Ovary (tissue), 7 donors: ENCODE measurements at regions not wholly inside any gene's neighbourhood (a gene's known extent, or its start where the extent isn't known, plus 50 kb on each side); places are given as distances from the start of the nearest gene placed in this dataset.

Experiments
- DNase-seq, 5 donors: peaks; one replicate each; pipeline ENCODE4 v3.0.0-alpha.2; 2019 to 2020
- H3K27ac ChIP-seq, 2 donors: fragments of 200-600 bp; one replicate each; pipeline versions ENCODE4 v1.5.1 to v1.8.0; 2019 to 2022
- H3K27me3 ChIP-seq: fragments of 200-600 bp; one replicate; pipeline ENCODE4 v1.8.0; 2022
- H3K36me3 ChIP-seq: fragments of 200-600 bp; sonication (generic); one replicate; pipeline ENCODE4 v1.5.1; 2019
- H3K4me1 ChIP-seq: one replicate; pipeline ENCODE4 v1.8.1; 2013; ENCODE audit warnings: mild to moderate bottlenecking, moderate library complexity; ENCODE audit not compliant: insufficient read depth
- H3K4me3 ChIP-seq: fragments of 200-600 bp; sonication (generic); one replicate; pipeline ENCODE4 v1.5.1; 2017
- H3K9me3 ChIP-seq, 2 donors: fragments of 200-600 bp in 1 of 2; sonication (generic) in 1 of 2; one replicate each; pipeline versions ENCODE4 v1.5.1 to v1.8.1; 2013 to 2019; ENCODE audit warnings: mild to moderate bottlenecking in 1 of 2, moderate library complexity in 1 of 2
- EP300 ChIP-seq: sonication (generic); formaldehyde crosslinking; IDR thresholded peaks from one replicate; pipeline ENCODE4 v1.6.1; 2017; ENCODE audit warnings: antibody characterized with exemption
- POLR2A ChIP-seq: fragments of 450-650 bp; IDR thresholded peaks from one replicate; pipeline ENCODE4 v1.6.1; 2017; ENCODE audit warnings: antibody characterized with exemption, mild to moderate bottlenecking, moderate library complexity
- WGBS, 3 donors: extraction: QIAGEN DNeasy Blood & Tissue Kit in 1 of 3; methylation state at CpG; one replicate each; pipeline versions ENCODE4 v1.1.5 to v1.1.7; 2013 to 2017; 5-methylcytosine and 5-hydroxymethylcytosine counted together
- intact Hi-C, 4 donors: fragments of 100-400 bp; cut with DNase I; formaldehyde crosslinking; loops; one replicate each; pipeline versions ENCODE4 v1.11.0 to v1.15.1; 2022 to 2023
- TF ChIP-seq, protein P1 (sequence below), 3 donors: fragments of 450-650 bp in 2 of 3; fragments of 200-600 bp in 1 of 3; IDR thresholded peaks; one replicate each; pipeline versions ENCODE4 v1.5.1 to v1.8.0; 2016 to 2022; ENCODE audit warnings: antibody characterized with exemption in 3 of 3, mild to moderate bottlenecking in 1 of 3
- donor health status: DM: no; HTN: no; CAD: no; lungs with moderate emphysema.
- donor health status: DM: no; HTN: no; CAD: no.
- donor health status: Bipolar disorder and iron deficiency.
- donor health status: DM: no; HTN: no; CAD: no.
- donor health status: DM: yes; HTN: yes; CAD: no.

DNA sequence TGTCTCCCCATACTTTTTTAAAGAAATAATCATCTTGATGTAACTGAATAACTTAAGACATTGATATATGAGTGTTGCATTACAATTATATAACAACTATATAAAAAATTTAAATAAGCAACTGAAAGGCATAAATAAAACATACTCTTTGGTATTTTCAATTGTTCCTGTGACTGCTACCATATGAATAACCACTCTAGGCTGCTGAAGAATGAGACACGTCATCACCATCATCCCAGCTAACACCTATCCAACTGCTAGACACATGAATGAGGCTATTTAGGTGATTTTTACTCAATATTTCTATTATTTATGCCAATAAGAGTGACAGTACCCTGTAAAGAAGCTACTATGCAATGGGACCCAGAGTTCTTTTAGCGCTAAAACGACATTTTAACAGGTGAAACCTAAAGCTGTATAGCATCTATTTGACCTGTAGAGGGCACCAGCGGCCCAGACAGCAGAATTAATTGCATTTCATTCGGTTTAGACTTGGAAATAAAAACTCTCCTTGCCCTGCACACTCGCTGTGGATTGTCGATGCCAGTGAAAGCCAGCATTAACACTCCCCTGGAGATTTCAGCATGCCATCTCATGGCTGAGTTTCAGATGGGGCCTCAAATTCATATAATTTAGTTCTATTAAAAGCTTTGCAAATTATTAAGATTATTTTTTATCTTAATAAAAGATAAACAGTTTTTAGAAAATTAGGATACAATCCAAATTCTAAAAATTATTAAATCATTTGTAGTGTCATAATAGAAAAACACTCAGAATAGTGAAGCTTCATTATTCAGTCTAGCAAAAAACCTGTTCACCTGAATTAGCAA, 89.4 kb upstream of the MAP2 start:
- H3K4me3 ChIP-seq = no peak overlapping the region
- no peaks in the 10 kb centered on the region for H3K4me1 ChIP-seq
- H3K27me3 ChIP-seq = no peaks in the 10 kb centered on the region
- no peak overlapping the region for H3K27ac ChIP-seq
- no peaks in the 10 kb centered on the region for H3K9me3 ChIP-seq
- WGBS, 3 donors = 7 to 10% (median 8%) methylated on average over 7 of the region's 7 CpGs
- no peaks in the 10 kb centered on the region for H3K36me3 ChIP-seq
- DNase-seq = peak; percentile 18 to 62 (median 40)
- TF ChIP-seq EP300 = no peak
- TF ChIP-seq, protein P1, sequence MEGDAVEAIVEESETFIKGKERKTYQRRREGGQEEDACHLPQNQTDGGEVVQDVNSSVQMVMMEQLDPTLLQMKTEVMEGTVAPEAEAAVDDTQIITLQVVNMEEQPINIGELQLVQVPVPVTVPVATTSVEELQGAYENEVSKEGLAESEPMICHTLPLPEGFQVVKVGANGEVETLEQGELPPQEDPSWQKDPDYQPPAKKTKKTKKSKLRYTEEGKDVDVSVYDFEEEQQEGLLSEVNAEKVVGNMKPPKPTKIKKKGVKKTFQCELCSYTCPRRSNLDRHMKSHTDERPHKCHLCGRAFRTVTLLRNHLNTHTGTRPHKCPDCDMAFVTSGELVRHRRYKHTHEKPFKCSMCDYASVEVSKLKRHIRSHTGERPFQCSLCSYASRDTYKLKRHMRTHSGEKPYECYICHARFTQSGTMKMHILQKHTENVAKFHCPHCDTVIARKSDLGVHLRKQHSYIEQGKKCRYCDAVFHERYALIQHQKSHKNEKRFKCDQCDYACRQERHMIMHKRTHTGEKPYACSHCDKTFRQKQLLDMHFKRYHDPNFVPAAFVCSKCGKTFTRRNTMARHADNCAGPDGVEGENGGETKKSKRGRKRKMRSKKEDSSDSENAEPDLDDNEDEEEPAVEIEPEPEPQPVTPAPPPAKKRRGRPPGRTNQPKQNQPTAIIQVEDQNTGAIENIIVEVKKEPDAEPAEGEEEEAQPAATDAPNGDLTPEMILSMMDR (IDR thresholded peaks at IDR 0.05) = peak in 2 of 3 donors; percentile 32 to 44
- intact Hi-C loops = no loop called here

DNA sequence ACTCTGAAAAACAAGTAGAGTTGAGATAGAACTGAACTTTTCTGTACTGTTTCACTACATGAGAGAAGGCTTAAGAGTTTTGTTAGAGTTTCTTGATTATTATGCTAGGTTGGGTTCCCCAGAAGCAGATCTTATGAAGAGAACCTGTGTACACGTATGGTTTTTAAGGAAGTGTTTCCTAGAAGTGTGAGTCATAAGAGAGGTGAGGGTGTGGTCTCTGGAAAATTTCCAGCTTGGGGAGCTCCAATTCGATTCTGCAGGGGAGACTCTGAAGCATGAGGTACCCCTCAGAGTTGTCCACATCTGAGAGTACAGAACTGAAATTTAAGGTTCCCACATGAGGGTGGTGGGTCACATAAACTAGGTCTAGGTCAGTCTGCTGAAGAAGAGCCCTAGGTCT, 83.3 kb upstream of the MAP2 start:
- H3K36me3 ChIP-seq = no peaks in the 10 kb centered on the region
- H3K9me3 ChIP-seq = no peaks in the 10 kb centered on the region
- no peak for TF ChIP-seq POLR2A
- TF ChIP-seq, protein P1 (IDR thresholded peaks at IDR 0.05) = no peak
- no peak for TF ChIP-seq EP300
- no peak for DNase-seq
- H3K27ac ChIP-seq = no peak overlapping the region
- 50 to 59% (median 56%) methylated on average over 2 of the region's 2 CpGs for WGBS, 3 donors
- H3K27me3 ChIP-seq = no peaks in the 10 kb centered on the region
- no peak overlapping the region for H3K4me3 ChIP-seq
- intact Hi-C loops = no loop called here
- no peaks in the 10 kb centered on the region for H3K4me1 ChIP-seq

DNA sequence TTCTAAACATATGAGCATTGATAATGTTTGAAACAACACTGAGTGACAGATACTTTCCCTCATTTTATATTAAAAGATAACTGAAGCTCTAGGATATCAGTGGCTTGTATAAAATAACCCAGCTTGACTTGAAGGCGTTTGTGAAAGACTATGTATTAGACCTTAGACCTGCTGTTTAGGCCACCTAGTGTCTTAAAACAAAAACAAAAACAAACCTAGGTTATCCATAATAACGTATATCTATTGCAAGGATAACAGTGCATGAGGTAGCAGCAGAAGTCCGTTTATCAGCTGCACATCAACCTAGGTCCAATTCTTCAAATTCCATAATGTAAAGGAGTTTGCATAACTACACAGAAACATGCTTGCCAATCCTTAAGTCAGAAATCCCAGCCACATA, 79.5 kb upstream of the MAP2 start:
- Histone ChIP-seq H3K27me3 (no peaks in the 10 kb centered on the region), H3K36me3 (no peaks in the 10 kb centered on the region), H3K4me3 (no peak overlapping the region), H3K9me3 (no peaks in the 10 kb centered on the region), H3K4me1 (no peaks in the 10 kb centered on the region), H3K27ac (no peak overlapping the region)
- DNase-seq = no peak
- intact Hi-C loops = no loop called here
- TF ChIP-seq POLR2A (no peak), EP300 (no peak)
- TF ChIP-seq, protein P1 (IDR thresholded peaks at IDR 0.05) = no peak
- 59 to 68% (median 66%) methylated on average over 3 of the region's 3 CpGs for WGBS, 3 donors

DNA sequence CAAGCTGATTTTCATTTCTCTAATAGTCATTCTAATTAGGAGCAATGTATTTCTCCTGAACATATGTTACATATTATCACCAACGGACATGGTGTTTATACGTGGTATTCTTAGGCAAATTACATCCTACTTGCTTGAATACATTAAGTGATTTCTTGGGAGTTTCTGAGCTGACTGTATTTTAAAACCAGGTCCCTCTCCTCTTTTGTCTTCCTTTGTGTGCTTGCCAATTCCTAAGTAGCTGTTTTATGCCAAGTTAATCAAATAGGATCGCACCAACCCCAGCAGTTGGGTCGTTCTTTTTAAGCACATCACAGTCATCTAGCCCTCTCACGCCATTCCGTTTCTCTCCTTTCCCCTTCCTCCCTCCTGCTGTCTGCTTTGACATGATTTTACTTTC, 75.4 kb upstream of the MAP2 start:
- WGBS, 3 donors = 16 to 32% (median 17%) methylated on average over 6 of the region's 6 CpGs
- DNase-seq = no peak
- H3K27ac ChIP-seq = no peak overlapping the region
- H3K4me1 ChIP-seq = no peaks in the 10 kb centered on the region
- no peaks in the 10 kb centered on the region for H3K9me3 ChIP-seq
- H3K27me3 ChIP-seq = no peaks in the 10 kb centered on the region
- H3K4me3 ChIP-seq = no peak overlapping the region
- H3K36me3 ChIP-seq = no peaks in the 10 kb centered on the region
- intact Hi-C loops = no loop called here
- TF ChIP-seq POLR2A = no peak
- TF ChIP-seq, protein P1 (IDR thresholded peaks at IDR 0.05) = no peak
- no peak for TF ChIP-seq EP300
